SK-N-SH (cell line): ENCODE measurements at regions not wholly inside any gene's neighbourhood (a gene's known extent, or its start where the extent isn't known, plus 50 kb on each side); places are given as distances from the start of the nearest gene placed in this dataset.

Experiments used
- CTCF ChIA-PET: fragments of 300-600, 350-600 bp; formaldehyde crosslinking; extraction: SDS; loops from one replicate; lab custom pipeline; 2021; lab: Yijun Ruan, JAX
- POLR2A ChIA-PET: fragments of 350-600 bp; sonication (Branson Sonifier 250); formaldehyde crosslinking; extraction: SDS; loops from one replicate; lab custom pipeline; 2020; ENCODE audit warnings: antibody characterized with exemption, inconsistent platforms; lab: Yijun Ruan, JAX
- DNase-seq: peaks from one replicate; pipeline ENCODE4 v3.0.0; 2012
- H2AFZ ChIP-seq: fragments of 200-600 bp; sonication (generic); 2 replicates; pipeline ENCODE4 v1.8.1; 2016; ENCODE audit warnings: antibody characterized with exemption, mild to moderate bottlenecking, low read depth
- H3F3A ChIP-seq: fragments of 200-600 bp; sonication (generic); replicated peaks from 2 replicates; pipeline ENCODE3; 2016; ENCODE audit warnings: antibody characterized with exemption, mild to moderate bottlenecking; ENCODE audit not compliant: insufficient read depth
- H3K27ac ChIP-seq, 2 experiments: fragments of 200-500 bp in 1 of 2; fragments of 200-600 bp in 1 of 2; sonication (Bioruptor generic) in 1 of 2; sonication (generic), shearing (Covaris generic) in 1 of 2; 2 replicates each; pipeline versions ENCODE4 v1.5.1 to v1.6.1; 2014 to 2016; ENCODE audit warnings: low read depth in 2 of 2, inconsistent platforms in 1 of 2, low read length in 1 of 2, mild to moderate bottlenecking in 1 of 2, mixed read lengths in 1 of 2
- H3K27me3 ChIP-seq: fragments of 200-600 bp; sonication (generic), shearing (Covaris generic); 2 replicates; pipeline ENCODE4 v1.6.1; 2016; ENCODE audit warnings: mixed run types; ENCODE audit not compliant: insufficient read depth
- H3K36me3 ChIP-seq, 2 experiments: fragments of 200-500 bp in 1 of 2; fragments of 200-600 bp in 1 of 2; sonication (Bioruptor generic) in 1 of 2; sonication (generic) in 1 of 2; replicated peaks in 1 of 2; 2 replicates each; pipeline versions ENCODE3 to v1.5.1; 2014 to 2016; ENCODE audit warnings: low read length in 1 of 2, mild to moderate bottlenecking in 1 of 2; ENCODE audit not compliant: insufficient read depth in 2 of 2, control insufficient read depth in 1 of 2
- H3K4me1 ChIP-seq, 2 experiments: fragments of 200-500 bp in 1 of 2; fragments of 200-600 bp in 1 of 2; sonication (Bioruptor generic) in 1 of 2; sonication (generic), shearing (Covaris generic) in 1 of 2; 2 replicates each; pipeline versions ENCODE4 v1.5.1 to v1.6.1; 2014 to 2016; ENCODE audit warnings: low read depth in 1 of 2, low read length in 1 of 2, mixed run types in 1 of 2; ENCODE audit not compliant: insufficient read depth in 2 of 2, control insufficient read depth in 1 of 2
- H3K4me2 ChIP-seq: fragments of 200-600 bp; sonication (generic), shearing (Covaris generic); 2 replicates; pipeline ENCODE4 v1.6.1; 2017; ENCODE audit warnings: mixed run types
- H3K4me3 ChIP-seq, 2 experiments: fragments of 200-500 bp in 1 of 2; fragments of 200-600 bp in 1 of 2; sonication (Bioruptor generic) in 1 of 2; sonication (generic), shearing (Covaris generic) in 1 of 2; 2 replicates each; pipeline versions ENCODE4 v1.5.1 to v1.8.1; 2014 to 2016; ENCODE audit warnings: low read depth in 2 of 2, inconsistent platforms in 1 of 2, low read length in 1 of 2, mild to moderate bottlenecking in 1 of 2, mixed read lengths in 1 of 2, moderate library complexity in 1 of 2
- H3K79me2 ChIP-seq: fragments of 200-600 bp; sonication (generic); 2 replicates; pipeline ENCODE4 v1.8.1; 2017; ENCODE audit warnings: mild to moderate bottlenecking; ENCODE audit not compliant: insufficient read depth
- H3K9ac ChIP-seq: fragments of 200-600 bp; sonication (generic); 2 replicates; pipeline ENCODE4 v1.6.1; 2017; ENCODE audit warnings: mixed run types
- H3K9me2 ChIP-seq: fragments of 200-600 bp; sonication (generic); 2 replicates; pipeline ENCODE4 v1.6.1; 2017; ENCODE audit warnings: mixed run types
- H3K9me3 ChIP-seq: fragments of 200-600 bp; sonication (generic); 2 replicates; pipeline ENCODE4 v1.6.1; 2017; ENCODE audit warnings: mixed run types, mild to moderate bottlenecking, moderate library complexity
- H4K20me1 ChIP-seq: fragments of 200-600 bp; sonication (generic); 2 replicates; pipeline ENCODE4 v1.6.1; 2017; ENCODE audit warnings: mild to moderate bottlenecking, mixed run types; ENCODE audit not compliant: insufficient read depth
- CHD2 ChIP-seq: fragments of 150-350 bp; IDR thresholded peaks from 2 replicates; pipeline ENCODE4 v1.6.1; 2018; ENCODE audit warnings: low read length; ENCODE audit not compliant: partially characterized antibody
- GABPA ChIP-seq: IDR thresholded peaks from 2 replicates; pipeline ENCODE4 v1.4.0; 2012; ENCODE audit warnings: low read depth, mild to moderate bottlenecking
- IRF3 ChIP-seq: fragments of 150-350 bp; IDR thresholded peaks from 2 replicates; pipeline ENCODE4 v1.6.1; 2016; ENCODE audit warnings: mild to moderate bottlenecking, low read depth, low read length
- MAX ChIP-seq: IDR thresholded peaks from 2 replicates; pipeline ENCODE4 v1.4.0; 2012; ENCODE audit warnings: low read depth
- MEF2A ChIP-seq: IDR thresholded peaks from 2 replicates; pipeline ENCODE4 v1.4.0; 2012; ENCODE audit warnings: low read depth, borderline replicate concordance
- PBX3 ChIP-seq: IDR thresholded peaks from 2 replicates; pipeline ENCODE4; 2012
- POLR2AphosphoS5 ChIP-seq: IDR thresholded peaks from 2 replicates; pipeline ENCODE4 v1.6.1; 2012; ENCODE audit warnings: low read depth, low read length
- RAD21 ChIP-seq: IDR thresholded peaks from 2 replicates; pipeline ENCODE4 v1.6.1; 2012; ENCODE audit warnings: mild to moderate bottlenecking, low read length
- RCOR1 ChIP-seq: fragments of 150-350 bp; IDR thresholded peaks from 2 replicates; pipeline ENCODE4 v1.6.1; 2017; ENCODE audit warnings: antibody characterized with exemption, low read length
- REST ChIP-seq: IDR thresholded peaks from 2 replicates; pipeline ENCODE4 v1.6.1; 2012; ENCODE audit warnings: mild to moderate bottlenecking, low read depth, low read length, moderate library complexity
- SIN3A ChIP-seq: IDR thresholded peaks from 2 replicates; pipeline ENCODE4 v1.6.1; 2012; ENCODE audit warnings: low read depth, mild to moderate bottlenecking, low read length, moderate library complexity, borderline replicate concordance
- TAF1 ChIP-seq: IDR thresholded peaks from 2 replicates; pipeline ENCODE4 v1.6.1; 2012; ENCODE audit warnings: low read depth, mild to moderate bottlenecking, low read length, moderate library complexity, borderline replicate concordance
- TCF12 ChIP-seq: IDR thresholded peaks from 2 replicates; pipeline ENCODE4 v1.4.0; 2012
- USF2 ChIP-seq: fragments of 150-350 bp; IDR thresholded peaks from 2 replicates; pipeline ENCODE4 v1.6.1; 2017; ENCODE audit warnings: antibody characterized with exemption, low read length, low read depth, borderline replicate concordance
- YY1 ChIP-seq: IDR thresholded peaks from 2 replicates; pipeline ENCODE4 v1.4.0; 2012; ENCODE audit warnings: low read depth, mild to moderate bottlenecking
- WGBS: methylation state at CpG from one replicate; pipeline ENCODE4 v1.1.6; 2017; ENCODE audit warnings: low lambda C conversion rate; 5-methylcytosine and 5-hydroxymethylcytosine counted together

GRCh38 chr4:24002330-24002966, 112.6 kb upstream of the PPARGC1A start:
- no peaks in the 10 kb centered on the region for H4K20me1 ChIP-seq
- ChIA-PET POLR2A (no interaction called here), CTCF (no interaction called here)
- no peak for DNase-seq
- WGBS, result 42% methylated on average over 7 of the region's 7 CpGs
- H3K27ac ChIP-seq, result no peak overlapping the region
- no peaks in the 10 kb centered on the region; the same call in 1 of the 2 replicates for H3K27me3 ChIP-seq
- no peaks in the 10 kb centered on the region for H3K4me1 ChIP-seq
- H3K4me2 ChIP-seq, result no peak overlapping the region
- H3F3A ChIP-seq, result no peaks in the 10 kb centered on the region
- H3K79me2 ChIP-seq, result no peaks in the 10 kb centered on the region
- no peak overlapping the region for H2AFZ ChIP-seq
- no peak for TF ChIP-seq RCOR1
- H3K9me3 ChIP-seq, result no peaks in the 10 kb centered on the region
- no peak overlapping the region for H3K4me3 ChIP-seq
- H3K9me2 ChIP-seq, result no peaks in the 10 kb centered on the region
- no peaks in the 10 kb centered on the region for H3K36me3 ChIP-seq
- H3K9ac ChIP-seq, result no peak overlapping the region

GRCh38 chr4:24001486-24002329, 111.9 kb upstream of the PPARGC1A start:
- CTCF ChIA-PET, result interaction anchor here (0.7 to 1.2 kb wide), 3 partner anchors 10 to 28 kb away, joined by 3 read pairs; no protein-coding TSS in a partner anchor
- no peak for DNase-seq
- no peaks in the 10 kb centered on the region for H3K9me2 ChIP-seq
- no peaks in the 10 kb centered on the region for H3K4me1 ChIP-seq
- POLR2A ChIA-PET, result no interaction called here
- H3K27me3 ChIP-seq, result no peaks in the 10 kb centered on the region; the same call in 1 of the 2 replicates
- no peak overlapping the region for H3K4me3 ChIP-seq
- WGBS, result 13% methylated on average over 8 of the region's 8 CpGs
- no peaks in the 10 kb centered on the region for H3K9me3 ChIP-seq
- H3K79me2 ChIP-seq, result no peaks in the 10 kb centered on the region
- H2AFZ ChIP-seq, result no peak overlapping the region
- no peaks in the 10 kb centered on the region for H3F3A ChIP-seq
- no peak for TF ChIP-seq GABPA
- no peak for TF ChIP-seq MAX
- TF ChIP-seq MEF2A, result no peak
- no peak for TF ChIP-seq TCF12
- no peak for TF ChIP-seq SIN3A
- TF ChIP-seq RCOR1, result no peak
- no peak for TF ChIP-seq YY1
- TF ChIP-seq PBX3, result no peak
- TF ChIP-seq IRF3, result no peak
- no peak for TF ChIP-seq CHD2
- TF ChIP-seq USF2, result no peak
- TF ChIP-seq RAD21, result no peak
- no peak for TF ChIP-seq TAF1
- no peak for TF ChIP-seq REST
- no peak for TF ChIP-seq POLR2AphosphoS5
- H4K20me1 ChIP-seq, result no peaks in the 10 kb centered on the region
- H3K9ac ChIP-seq, result no peak overlapping the region
- H3K4me2 ChIP-seq, result no peak overlapping the region
- no peaks in the 10 kb centered on the region for H3K36me3 ChIP-seq
- no peak overlapping the region for H3K27ac ChIP-seq
